H9 (cell line): ENCODE measurements at regions not wholly inside any gene's neighbourhood (a gene's known extent, or its start where the extent isn't known, plus 50 kb on each side); places are given as distances from the start of the nearest gene placed in this dataset.

Experiments used
- DNase-seq: peaks from one replicate; pipeline ENCODE4 v3.0.0-alpha.2; 2017
- H2AFZ ChIP-seq: one replicate; pipeline ENCODE4 v1.6.1; 2013; ENCODE audit warnings: mild to moderate bottlenecking, low read length, control low read depth, moderate library complexity
- H2AK5ac ChIP-seq: 2 replicates; pipeline ENCODE4 v1.6.1; 2013; ENCODE audit warnings: low read length, control low read depth, mixed read lengths; ENCODE audit not compliant: insufficient read length
- H2BK120ac ChIP-seq: one replicate; pipeline ENCODE4 v1.6.1; 2013; ENCODE audit warnings: low read depth, mild to moderate bottlenecking, low read length, control low read depth, inconsistent platforms; ENCODE audit not compliant: poor library complexity, severe bottlenecking
- H2BK12ac ChIP-seq: 2 replicates; pipeline ENCODE4 v1.6.1; 2013; ENCODE audit warnings: low read length, control low read depth, mixed read lengths, low read depth; ENCODE audit not compliant: insufficient read length
- H2BK15ac ChIP-seq: 2 replicates; pipeline ENCODE4 v1.6.1; 2013; ENCODE audit warnings: low read depth, low read length, control low read depth
- H2BK20ac ChIP-seq: one replicate; pipeline ENCODE4 v1.6.1; 2013; ENCODE audit warnings: low read depth, mild to moderate bottlenecking, low read length, control low read depth, inconsistent platforms; ENCODE audit not compliant: poor library complexity, severe bottlenecking
- H2BK5ac ChIP-seq: 2 replicates; pipeline ENCODE4 v1.6.1; 2013; ENCODE audit warnings: low read length, control low read depth, mixed read lengths; ENCODE audit not compliant: insufficient read length
- H3K14ac ChIP-seq: 2 replicates; pipeline ENCODE4 v1.6.1; 2013; ENCODE audit warnings: low read length, control low read depth; ENCODE audit not compliant: insufficient read depth
- H3K18ac ChIP-seq: 2 replicates; pipeline ENCODE4 v1.6.1; 2013; ENCODE audit warnings: low read depth, mild to moderate bottlenecking, mixed read lengths, low read length, control low read depth; ENCODE audit not compliant: insufficient read length
- H3K23ac ChIP-seq: 2 replicates; pipeline ENCODE4 v1.6.1; 2013; ENCODE audit warnings: low read length, control low read depth, mixed read lengths, low read depth; ENCODE audit not compliant: insufficient read length
- H3K23me2 ChIP-seq: 2 replicates; pipeline ENCODE4 v1.6.1; 2013; ENCODE audit warnings: low read depth, mild to moderate bottlenecking, mixed read lengths, low read length, control low read depth; ENCODE audit not compliant: insufficient read length, poor library complexity, severe bottlenecking
- H3K27ac ChIP-seq: 2 replicates; pipeline ENCODE4 v1.5.1; 2013; ENCODE audit warnings: low read length, control low read depth, mixed read lengths, low read depth; ENCODE audit not compliant: insufficient read length
- H3K27me3 ChIP-seq: 2 replicates; pipeline ENCODE4 v1.6.1; 2013; ENCODE audit warnings: low read length, control low read depth, inconsistent platforms; ENCODE audit not compliant: insufficient read depth
- H3K4ac ChIP-seq: 2 replicates; pipeline ENCODE4 v1.6.1; 2013; ENCODE audit warnings: low read depth, mild to moderate bottlenecking, control low read depth, inconsistent platforms, low read length, moderate library complexity
- H3K4me1 ChIP-seq: 2 replicates; pipeline ENCODE4 v1.6.1; 2013; ENCODE audit warnings: low read length, control low read depth, inconsistent platforms; ENCODE audit not compliant: insufficient read depth
- H3K4me2 ChIP-seq: 2 replicates; pipeline ENCODE4 v1.6.1; 2013; ENCODE audit warnings: low read length, control low read depth, mixed read lengths; ENCODE audit not compliant: insufficient read length, insufficient read depth
- H3K56ac ChIP-seq: 2 replicates; pipeline ENCODE4 v1.6.1; 2013; ENCODE audit warnings: low read depth, mild to moderate bottlenecking, mixed read lengths, low read length, control low read depth; ENCODE audit not compliant: insufficient read length
- H3K79me1 ChIP-seq: 2 replicates; pipeline ENCODE4 v1.6.1; 2013; ENCODE audit warnings: low read depth, mild to moderate bottlenecking, moderate library complexity, low read length, control low read depth, inconsistent platforms; ENCODE audit not compliant: insufficient read depth, poor library complexity, severe bottlenecking
- H3K79me2 ChIP-seq: 2 replicates; pipeline ENCODE4 v1.6.1; 2013; ENCODE audit warnings: low read length, control low read depth, inconsistent platforms; ENCODE audit not compliant: insufficient read depth
- H3K9ac ChIP-seq: 2 replicates; pipeline ENCODE4 v1.6.1; 2013; ENCODE audit warnings: low read length, control low read depth, mixed read lengths; ENCODE audit not compliant: insufficient read length; ENCODE audit errors: extremely low read depth
- H3K9me3 ChIP-seq: one replicate; pipeline ENCODE4 v1.6.1; 2013; ENCODE audit warnings: low read depth, low read length, inconsistent platforms; ENCODE audit not compliant: control insufficient read depth
- H3T11ph ChIP-seq: one replicate; pipeline ENCODE4 v1.6.1; 2013; ENCODE audit warnings: mild to moderate bottlenecking, low read length, control low read depth, inconsistent platforms
- H4K20me1 ChIP-seq: one replicate; pipeline ENCODE4 v1.6.1; 2013; ENCODE audit not compliant: control insufficient read depth, insufficient read length, insufficient read depth
- H4K5ac ChIP-seq: 2 replicates; pipeline ENCODE4 v1.6.1; 2013; ENCODE audit warnings: low read depth, mild to moderate bottlenecking, mixed read lengths, low read length, control low read depth; ENCODE audit not compliant: insufficient read length
- H4K8ac ChIP-seq: replicated peaks from 2 replicates; pipeline ENCODE4 v1.6.1; 2013; ENCODE audit warnings: low read length, control low read depth, mixed read lengths, low read depth; ENCODE audit not compliant: insufficient read length
- H4K91ac ChIP-seq: 2 replicates; pipeline ENCODE4 v1.6.1; 2013; ENCODE audit warnings: low read depth, mild to moderate bottlenecking, moderate library complexity, mixed read lengths, low read length, control low read depth; ENCODE audit not compliant: insufficient read length
- H3K27ac Mint-ChIP-seq, 3 experiments: 2 replicates in 2 of 3; 3 replicates in 1 of 3; pipeline ENCODE4 v1.8.0; 2020 to 2021; ENCODE audit warnings: mixed read lengths in 3 of 3, mild to moderate bottlenecking in 1 of 3, moderate library complexity in 1 of 3
- H3K27me3 Mint-ChIP-seq: 2 replicates; pipeline ENCODE4 v1.8.0; 2021; ENCODE audit warnings: low read depth, mild to moderate bottlenecking, moderate library complexity, mixed read lengths
- H3K36me3 Mint-ChIP-seq, 3 experiments: 2 replicates in 2 of 3; 3 replicates in 1 of 3; pipeline ENCODE4 v1.8.0; 2020 to 2021; ENCODE audit warnings: low read depth in 3 of 3, mixed read lengths in 3 of 3; ENCODE audit not compliant: insufficient read depth in 1 of 3
- H3K4me1 Mint-ChIP-seq, 2 experiments: 2 replicates each; pipeline ENCODE4 v1.8.0; 2020; ENCODE audit warnings: mixed read lengths in 2 of 2
- H3K4me3 Mint-ChIP-seq, 2 experiments: 2 replicates in 1 of 2; 3 replicates in 1 of 2; pipeline ENCODE4 v1.8.0; 2020 to 2021; ENCODE audit warnings: mild to moderate bottlenecking in 2 of 2, mixed read lengths in 2 of 2, moderate library complexity in 1 of 2
- H3K9me3 Mint-ChIP-seq, 2 experiments: 2 replicates in 1 of 2; 3 replicates in 1 of 2; pipeline ENCODE4 v1.8.0; 2020; ENCODE audit warnings: mild to moderate bottlenecking in 2 of 2, mixed read lengths in 2 of 2, moderate library complexity in 1 of 2
- WGBS: extraction: QIAGEN DNeasy Blood & Tissue Kit; methylation state at CpG from one replicate; pipeline ENCODE4 v1.1.7; 2013; ENCODE audit warnings: missing lambda C conversion rate, low lambda C conversion rate, mixed read lengths; ENCODE audit not compliant: insufficient read length; ENCODE audit errors: extremely low coverage; 5-methylcytosine and 5-hydroxymethylcytosine counted together
- TF ChIP-seq, protein P1 (sequence below): fragments of 200-600 bp; sonication (generic); conservative IDR thresholded peaks from 3 replicates; pipeline ENCODE4 v1.8.0; 2021; ENCODE audit warnings: antibody characterized with exemption, mild to moderate bottlenecking

DNA sequence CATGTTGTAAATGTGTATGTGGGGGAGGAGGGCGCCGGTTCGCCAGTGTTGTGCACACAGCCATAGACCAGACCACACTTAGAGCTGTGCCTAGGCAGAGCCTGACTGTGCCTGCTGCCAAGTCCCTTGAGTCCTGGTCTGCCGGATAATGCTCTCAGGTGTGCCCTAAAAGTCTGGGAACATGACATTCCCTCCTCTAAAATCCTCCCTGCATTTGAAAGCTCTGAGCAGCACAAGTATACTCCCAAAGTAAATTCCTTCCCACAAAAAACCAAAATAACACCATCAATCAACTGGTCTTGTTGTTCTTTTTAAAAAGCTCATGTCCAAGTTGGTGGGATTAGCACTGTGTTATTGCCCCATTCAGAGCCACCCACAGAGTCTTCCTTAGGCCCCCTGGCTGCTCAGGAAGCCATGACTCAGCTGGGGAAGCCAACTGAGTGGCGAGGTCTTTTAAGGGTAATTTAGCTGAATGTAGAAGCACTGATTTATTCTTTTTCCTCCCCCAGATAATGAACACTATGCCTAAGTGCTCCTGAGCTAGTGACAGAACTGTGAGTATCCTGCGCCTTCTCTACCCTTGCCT, 147.8 kb upstream of the MCTP2 start:
- Mint-ChIP-seq H3K27me3 (no peaks in the 10 kb centered on the region), H3K27ac (no peak overlapping the region), H3K4me1 (peaks cover 15 to 16% of the 10 kb centered on the region in 2 experiments), H3K4me3 (no peak overlapping the region), H3K9me3 (no peaks in the 10 kb centered on the region), H3K36me3 (no peaks in the 10 kb centered on the region; a peak in 1 of 7 replicates)
- no peak overlapping the region for H4K8ac ChIP-seq
- no peak overlapping the region for H4K5ac ChIP-seq
- no peak overlapping the region for H3K4ac ChIP-seq
- H4K91ac ChIP-seq = no peak overlapping the region
- no peak overlapping the region for H3K23ac ChIP-seq
- no peak overlapping the region for H3T11ph ChIP-seq
- no peak for DNase-seq
- H2BK120ac ChIP-seq = no peak overlapping the region
- no peaks in the 10 kb centered on the region for H3K23me2 ChIP-seq
- no peak overlapping the region for H2BK20ac ChIP-seq
- H2AFZ ChIP-seq = no peak overlapping the region
- H3K27me3 ChIP-seq = no peaks in the 10 kb centered on the region
- H2BK15ac ChIP-seq = no peak overlapping the region
- WGBS = no CpG with 5 or more reads among the region's 6 CpGs
- no peaks in the 10 kb centered on the region for H3K79me1 ChIP-seq
- H3K9me3 ChIP-seq = no peaks in the 10 kb centered on the region
- H3K9ac ChIP-seq = no peak overlapping the region
- no peak overlapping the region for H3K27ac ChIP-seq
- H4K20me1 ChIP-seq = no peaks in the 10 kb centered on the region
- H3K18ac ChIP-seq = peak overlapping the region; percentile 70
- H2BK12ac ChIP-seq = no peak overlapping the region
- H3K56ac ChIP-seq = no peak overlapping the region
- H3K4me2 ChIP-seq = no peak overlapping the region
- H2AK5ac ChIP-seq = no peak overlapping the region
- no peaks in the 10 kb centered on the region; the same call in 1 of the 2 replicates for H3K4me1 ChIP-seq
- no peak overlapping the region; the same call in 1 of the 2 replicates for H3K14ac ChIP-seq
- H2BK5ac ChIP-seq = no peak overlapping the region
- no peaks in the 10 kb centered on the region for H3K79me2 ChIP-seq
- TF ChIP-seq, protein P1, sequence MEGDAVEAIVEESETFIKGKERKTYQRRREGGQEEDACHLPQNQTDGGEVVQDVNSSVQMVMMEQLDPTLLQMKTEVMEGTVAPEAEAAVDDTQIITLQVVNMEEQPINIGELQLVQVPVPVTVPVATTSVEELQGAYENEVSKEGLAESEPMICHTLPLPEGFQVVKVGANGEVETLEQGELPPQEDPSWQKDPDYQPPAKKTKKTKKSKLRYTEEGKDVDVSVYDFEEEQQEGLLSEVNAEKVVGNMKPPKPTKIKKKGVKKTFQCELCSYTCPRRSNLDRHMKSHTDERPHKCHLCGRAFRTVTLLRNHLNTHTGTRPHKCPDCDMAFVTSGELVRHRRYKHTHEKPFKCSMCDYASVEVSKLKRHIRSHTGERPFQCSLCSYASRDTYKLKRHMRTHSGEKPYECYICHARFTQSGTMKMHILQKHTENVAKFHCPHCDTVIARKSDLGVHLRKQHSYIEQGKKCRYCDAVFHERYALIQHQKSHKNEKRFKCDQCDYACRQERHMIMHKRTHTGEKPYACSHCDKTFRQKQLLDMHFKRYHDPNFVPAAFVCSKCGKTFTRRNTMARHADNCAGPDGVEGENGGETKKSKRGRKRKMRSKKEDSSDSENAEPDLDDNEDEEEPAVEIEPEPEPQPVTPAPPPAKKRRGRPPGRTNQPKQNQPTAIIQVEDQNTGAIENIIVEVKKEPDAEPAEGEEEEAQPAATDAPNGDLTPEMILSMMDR = no peak
